HepG2 (cell line): ENCODE measurements at regions not wholly inside any gene's neighbourhood (a gene's known extent, or its start where the extent isn't known, plus 50 kb on each side); places are given as distances from the start of the nearest gene placed in this dataset.

Experiments
- ATAC-seq: fragments of 200-7000 bp; cut with Tn5 transposase; 3 replicates; pipeline ENCODE4 v1.9.1; 2020; ENCODE audit warnings: mild to moderate bottlenecking, moderate library complexity
- BruUV-seq: library from RNA; stranded (reverse); fragments of 400-500 nt; replicated peaks from 2 replicates; lab custom pipeline; 2021; lab: Mats Ljungman, UMichigan
- CTCF ChIA-PET: fragments of 300-600 bp; formaldehyde crosslinking; extraction: SDS; loops from one replicate; lab custom pipeline; 2021; ENCODE audit warnings: low total read pairs, inconsistent platforms, low intra/inter-chr PET ratio; lab: Yijun Ruan, JAX
- POLR2A ChIA-PET: fragments of 350-600 bp; sonication (Branson Sonifier 250); formaldehyde crosslinking; loops from one replicate; lab custom pipeline; 2020; ENCODE audit warnings: antibody characterized with exemption, inconsistent platforms; lab: Yijun Ruan, JAX
- DNase-seq: peaks from one replicate; pipeline ENCODE4 v3.0.0-alpha.2; 2015; ENCODE audit warnings: low spot score
- FAIRE-seq: peaks from 3 replicates; lab custom pipeline; 2011; peaks lifted over from hg19 to GRCh38; lab: Jason Lieb, UNC
- H2AFZ ChIP-seq: one replicate; pipeline ENCODE4 v1.6.1; 2011; ENCODE audit warnings: low read length, inconsistent platforms
- H3K27ac ChIP-seq: fragments of 300-600 bp; 3 replicates; pipeline ENCODE4 v1.8.0; 2011; ENCODE audit warnings: mixed run types, mild to moderate bottlenecking, mixed read lengths, low read length, inconsistent platforms; ENCODE audit not compliant: insufficient read depth; ENCODE audit errors: extremely low read length
- H3K27me3 ChIP-seq, 2 experiments: fragments of 200-600 bp in 1 of 2; 2 replicates in 1 of 2; 3 replicates in 1 of 2; pipeline versions ENCODE4 v1.6.0 to v1.8.0; 2011; ENCODE audit warnings: low read length in 2 of 2, mild to moderate bottlenecking in 2 of 2, moderate library complexity in 2 of 2, inconsistent platforms in 1 of 2; ENCODE audit not compliant: insufficient read depth in 2 of 2, control insufficient read depth in 1 of 2
- H3K36me3 ChIP-seq, 2 experiments: fragments of 200-600 bp in 1 of 2; replicated peaks in 1 of 2; 2 replicates in 1 of 2; 3 replicates in 1 of 2; pipeline versions ENCODE4 v1.5.1 to v1.8.0; 2011; ENCODE audit warnings: low read length in 2 of 2, inconsistent platforms in 1 of 2; ENCODE audit not compliant: insufficient read depth in 2 of 2, control insufficient read depth in 1 of 2
- H3K4me1 ChIP-seq: 2 replicates; pipeline ENCODE4 v1.5.1; 2012; ENCODE audit warnings: low read length, inconsistent platforms; ENCODE audit not compliant: insufficient read depth
- H3K4me2 ChIP-seq: 2 replicates; pipeline ENCODE4 v1.6.0; 2011; ENCODE audit warnings: low read depth, low read length, inconsistent platforms
- H3K4me3 ChIP-seq, 3 experiments: fragments of 200-600 bp in 1 of 3; sonication (generic), shearing (Covaris generic) in 1 of 3; replicated peaks in 1 of 3; 2 replicates each; pipeline ENCODE4 v1.5.1; 2011 to 2016; ENCODE audit warnings: low read length in 3 of 3, inconsistent platforms in 2 of 3, low read depth in 2 of 3, mild to moderate bottlenecking in 2 of 3, control low read depth in 1 of 3, mixed read lengths in 1 of 3; ENCODE audit not compliant: insufficient read depth in 1 of 3
- H3K79me2 ChIP-seq: one replicate; pipeline ENCODE4 v1.6.1; 2011; ENCODE audit warnings: low read length, inconsistent platforms; ENCODE audit not compliant: insufficient read depth
- H3K9ac ChIP-seq: 2 replicates; pipeline ENCODE4 v1.6.0; 2011; ENCODE audit warnings: mild to moderate bottlenecking, low read depth, low read length, inconsistent platforms; ENCODE audit not compliant: insufficient read depth
- H3K9me3 ChIP-seq: 2 replicates; pipeline ENCODE4 v1.5.1; 2012; ENCODE audit warnings: mild to moderate bottlenecking, low read length
- H4K20me1 ChIP-seq: 2 replicates; pipeline ENCODE4 v1.6.0; 2011; ENCODE audit warnings: inconsistent platforms, mild to moderate bottlenecking, low read length, moderate library complexity; ENCODE audit not compliant: insufficient read depth
- ATF7-NPFF ChIP-seq: sonication (generic); formaldehyde crosslinking; IDR thresholded peaks from 2 replicates; pipeline ENCODE4 v1.8.1; 2023; ENCODE audit warnings: mild to moderate bottlenecking, low read depth, missing genetic modification reagents, moderate library complexity
- CBX5 ChIP-seq: sonication (generic); formaldehyde crosslinking; IDR thresholded peaks from 2 replicates; pipeline ENCODE4 v1.4.0; 2020; ENCODE audit warnings: missing genetic modification reagents, borderline replicate concordance
- CEBPG ChIP-seq: IDR thresholded peaks from 2 replicates; pipeline ENCODE4 v1.6.1; 2016
- ETV5 ChIP-seq: IDR thresholded peaks from 2 replicates; pipeline ENCODE4 v1.6.1; 2018; ENCODE audit warnings: missing biosample characterization, missing genetic modification reagents, inconsistent platforms, borderline replicate concordance
- GRHL1 ChIP-seq: sonication (generic); formaldehyde crosslinking; conservative IDR thresholded peaks from 2 replicates; pipeline ENCODE4 v1.8.0; 2022; ENCODE audit warnings: missing genetic modification reagents
- HINFP ChIP-seq: sonication (generic); formaldehyde crosslinking; IDR thresholded peaks from 2 replicates; pipeline ENCODE4 v1.4.0; 2020; ENCODE audit warnings: low read depth, mild to moderate bottlenecking, missing genetic modification reagents
- KLF9 ChIP-seq: IDR thresholded peaks from 2 replicates; pipeline ENCODE4 v1.6.1; 2016; ENCODE audit warnings: low read depth
- LRRFIP1 ChIP-seq: sonication (generic); formaldehyde crosslinking; conservative IDR thresholded peaks from 2 replicates; pipeline ENCODE4 v1.4.0; 2020; ENCODE audit warnings: missing genetic modification reagents
- MATR3 ChIP-seq: sonication (generic); formaldehyde crosslinking; IDR thresholded peaks from 2 replicates; pipeline ENCODE4 v1.4.0; 2020; ENCODE audit warnings: missing genetic modification reagents
- NR2F1 ChIP-seq, 2 experiments: fragments of 450-650 bp in 1 of 2; formaldehyde crosslinking in 1 of 2; IDR thresholded peaks; 2 replicates each; pipeline versions ENCODE4 v1.5.0 to v1.6.1; 2016 to 2020; ENCODE audit warnings: mild to moderate bottlenecking in 1 of 2, missing compliant biosample characterization in 1 of 2, missing genetic modification reagents in 1 of 2, moderate library complexity in 1 of 2
- PBX3 ChIP-seq: sonication (generic); formaldehyde crosslinking; IDR thresholded peaks from 2 replicates; pipeline ENCODE4 v1.8.1; 2023; ENCODE audit warnings: missing genetic modification reagents, inconsistent platforms, borderline replicate concordance
- PHB2 ChIP-seq: fragments of 450-650 bp; IDR thresholded peaks from 2 replicates; pipeline ENCODE4 v1.6.1; 2018; ENCODE audit not compliant: partially characterized antibody
- SNAI1 ChIP-seq: sonication (generic); formaldehyde crosslinking; IDR thresholded peaks from 2 replicates; pipeline ENCODE4 v1.5.0; 2020; ENCODE audit warnings: mild to moderate bottlenecking, missing genetic modification reagents, borderline replicate concordance
- SOX13 ChIP-seq, 3 experiments: fragments of 450-650 bp in 1 of 3; sonication (generic) in 1 of 3; formaldehyde crosslinking in 1 of 3; IDR thresholded peaks in 2 of 3; conservative IDR thresholded peaks in 1 of 3; 2 replicates each; pipeline versions ENCODE4 v1.5.0 to v1.6.1; 2016 to 2020; ENCODE audit warnings: antibody characterized with exemption in 1 of 3, mild to moderate bottlenecking in 1 of 3, missing compliant biosample characterization in 1 of 3, missing genetic modification reagents in 1 of 3, moderate library complexity in 1 of 3
- YY1 ChIP-seq: IDR thresholded peaks from 2 replicates; pipeline ENCODE4 v1.6.1; 2011; ENCODE audit warnings: low read length, low read depth, moderate library complexity, mild to moderate bottlenecking; ENCODE audit not compliant: insufficient read depth, insufficient replicate concordance
- ZNF382 ChIP-seq: sonication (generic); formaldehyde crosslinking; IDR thresholded peaks from 2 replicates; pipeline ENCODE4 v1.5.0; 2020; ENCODE audit warnings: missing genetic modification reagents, mild to moderate bottlenecking, borderline replicate concordance
- ZNF572 ChIP-seq: sonication (generic); formaldehyde crosslinking; IDR thresholded peaks from 2 replicates; pipeline ENCODE4 v1.5.1; 2020; ENCODE audit warnings: mild to moderate bottlenecking, missing genetic modification reagents
- WGBS: methylation state at CpG from one replicate; pipeline ENCODE4 v1.1.6; 2017; ENCODE audit warnings: low lambda C conversion rate; 5-methylcytosine and 5-hydroxymethylcytosine counted together
- in situ Hi-C: cut with HindIII; loops from 2 replicates; pipeline ENCODE4 v1.10.0; 2017; ENCODE audit warnings: low pct_unique_long_range_greater_than_20kb; ENCODE audit not compliant: extremely low pct_ligation_motif_present
- intact Hi-C: fragments of 100-400 bp; cut with micrococcal nuclease; formaldehyde crosslinking; loops from one replicate; pipeline ENCODE4 v1.10.0; 2022; ENCODE audit not compliant: unreplicated experiment

GRCh38 chr6:130520801-130521200, 155.0 kb downstream of the TMEM200A start (continued):
- TF ChIP-seq LRRFIP1 (CRISPR knock-in tag) (no peak), KLF9 (CRISPR knock-in tag) (no peak), YY1 (no peak), ATF7-NPFF (no peak)

GRCh38 chr6:130524552-130524951, 158.7 kb downstream of the TMEM200A start:
- Histone ChIP-seq H3K79me2 (no peaks in the 10 kb centered on the region), H3K9me3 (no peaks in the 10 kb centered on the region), H3K27me3 (no peaks in the 10 kb centered on the region; a peak in 1 of 5 replicates), H3K27ac (no peak overlapping the region), H3K9ac (no peak overlapping the region), H4K20me1 (no peaks in the 10 kb centered on the region), H3K4me2 (no peak overlapping the region), H3K4me1 (no peaks in the 10 kb centered on the region), H3K4me3 (no peak overlapping the region), H2AFZ (no peak overlapping the region), H3K36me3 (no peaks in the 10 kb centered on the region)
- BruUV-seq: no TSS peak
- WGBS: 38% methylated on average over 5 of the region's 5 CpGs
- ATAC-seq: no peak
- ChIA-PET CTCF (no interaction called here), POLR2A (no interaction called here)
- in situ Hi-C loops: no loop called here
- intact Hi-C loops: no loop called here
- DNase-seq: no peak
- FAIRE-seq: no peak
- no peak for TF ChIP-seq PBX3 (CRISPR knock-in tag)
- no peak for TF ChIP-seq MATR3 (CRISPR knock-in tag)
- no peak for TF ChIP-seq PHB2
- no peak for TF ChIP-seq SOX13 (IDR thresholded peaks at IDR 0.05)
- no peak for TF ChIP-seq SOX13 (CRISPR knock-in tag; conservative IDR thresholded peaks at IDR 0.05 in 1 of 2, IDR thresholded peaks at IDR 0.05 in 1 of 2)
- no peak for TF ChIP-seq SNAI1 (CRISPR knock-in tag)
- no peak for TF ChIP-seq CBX5 (CRISPR knock-in tag)
- no peak for TF ChIP-seq NR2F1 (CRISPR knock-in tag; IDR thresholded peaks at IDR 0.05)
- TF ChIP-seq ETV5 (CRISPR knock-in tag): no peak
- no peak for TF ChIP-seq CEBPG (CRISPR knock-in tag)
- no peak for TF ChIP-seq GRHL1 (CRISPR knock-in tag)
- TF ChIP-seq ZNF382 (CRISPR knock-in tag): no peak
- no peak for TF ChIP-seq ZNF572
- TF ChIP-seq HINFP: no peak
